Cardiac muscle cell (in vitro differentiated cells and primary cell): ENCODE measurements at regions not wholly inside any gene's neighbourhood (a gene's known extent, or its start where the extent isn't known, plus 50 kb on each side); places are given as distances from the start of the nearest gene placed in this dataset.

Experiments
- DNase-seq, 2 donors: peaks; one replicate each; pipeline versions ENCODE4 v3.0.0 to v3.0.0-alpha.2; 2010 to 2017; ENCODE audit warnings: low read depth in 1 of 2, low spot score in 1 of 2
- H3K27ac ChIP-seq: fragments of 200-600 bp; sonication (generic); 2 replicates; pipeline ENCODE4 v1.5.1; 2016
- H3K27me3 ChIP-seq: fragments of 200-600 bp; sonication (generic); 2 replicates; pipeline ENCODE4 v1.6.0; 2016; ENCODE audit warnings: control low read depth
- H3K36me3 ChIP-seq: fragments of 200-600 bp; sonication (generic); 2 replicates; pipeline ENCODE4 v1.5.1; 2016; ENCODE audit warnings: control low read depth
- H3K4me1 ChIP-seq: fragments of 200-600 bp; sonication (generic); 2 replicates; pipeline ENCODE4 v1.8.1; 2017; ENCODE audit warnings: low read depth, mild to moderate bottlenecking, mixed run types
- H3K4me3 ChIP-seq: fragments of 200-600 bp; sonication (generic); 2 replicates; pipeline ENCODE4 v1.5.1; 2016; ENCODE audit warnings: mild to moderate bottlenecking
- H3K9me3 ChIP-seq: fragments of 200-600 bp; sonication (generic); 2 replicates; pipeline ENCODE4 v1.5.1; 2017; ENCODE audit warnings: low read depth, mild to moderate bottlenecking, control low read depth
- CTCF ChIP-seq: IDR thresholded peaks from 2 replicates; pipeline ENCODE4 v1.5.1; 2012; ENCODE audit warnings: low read depth, mild to moderate bottlenecking, low read length

- no peak overlapping the region for H3K27ac ChIP-seq
- DNase-seq: no peak
- no peaks in the 10 kb centered on the region for H3K4me1 ChIP-seq
- H3K9me3 ChIP-seq: no peaks in the 10 kb centered on the region
- no peak overlapping the region for H3K4me3 ChIP-seq
- no peaks in the 10 kb centered on the region for H3K27me3 ChIP-seq
- no peak for TF ChIP-seq CTCF
- no peaks in the 10 kb centered on the region for H3K36me3 ChIP-seq
Measured at GRCh38 chr11:30758946-30759504, 172.9 kb upstream of the MPPED2 start.

GRCh38 chr11:30758518-30758917 lies 172.4 kb upstream of the MPPED2 start:
- Histone ChIP-seq H3K36me3 (no peaks in the 10 kb centered on the region), H3K4me3 (no peak overlapping the region), H3K9me3 (no peaks in the 10 kb centered on the region), H3K27me3 (no peaks in the 10 kb centered on the region), H3K4me1 (no peaks in the 10 kb centered on the region), H3K27ac (no peak overlapping the region)
- TF ChIP-seq CTCF: no peak
- DNase-seq: no peak

GRCh38 chr11:30758012-30758411 lies 171.9 kb upstream of the MPPED2 start:
- Histone ChIP-seq H3K4me3 (no peak overlapping the region), H3K36me3 (no peaks in the 10 kb centered on the region), H3K27me3 (no peaks in the 10 kb centered on the region), H3K4me1 (no peaks in the 10 kb centered on the region), H3K27ac (no peak overlapping the region), H3K9me3 (no peaks in the 10 kb centered on the region)
- TF ChIP-seq CTCF: no peak
- no peak for DNase-seq

- Histone ChIP-seq H3K36me3 (no peaks in the 10 kb centered on the region), H3K27ac (no peak overlapping the region), H3K27me3 (no peaks in the 10 kb centered on the region), H3K4me1 (peaks cover 3% of the 10 kb centered on the region), H3K9me3 (no peaks in the 10 kb centered on the region), H3K4me3 (no peak overlapping the region)
- no peak for DNase-seq
- no peak for TF ChIP-seq CTCF
Measured at GRCh38 chr11:30753994-30754393, 167.8 kb upstream of the MPPED2 start.

GRCh38 chr11:30753504-30753903 lies 167.4 kb upstream of the MPPED2 start:
- no peaks in the 10 kb centered on the region for H3K9me3 ChIP-seq
- DNase-seq: no peak
- TF ChIP-seq CTCF: no peak
- H3K27me3 ChIP-seq: no peaks in the 10 kb centered on the region
- peaks cover 3% of the 10 kb centered on the region for H3K4me1 ChIP-seq
- no peak overlapping the region for H3K4me3 ChIP-seq
- H3K36me3 ChIP-seq: no peaks in the 10 kb centered on the region
- no peak overlapping the region for H3K27ac ChIP-seq

- peaks cover 3% of the 10 kb centered on the region for H3K4me1 ChIP-seq
- DNase-seq: no peak
- no peak for TF ChIP-seq CTCF
- H3K4me3 ChIP-seq: no peak overlapping the region
- no peaks in the 10 kb centered on the region for H3K27me3 ChIP-seq
- no peaks in the 10 kb centered on the region for H3K36me3 ChIP-seq
- H3K27ac ChIP-seq: no peak overlapping the region
- no peaks in the 10 kb centered on the region for H3K9me3 ChIP-seq
Measured at GRCh38 chr11:30749268-30749667, 163.1 kb upstream of the MPPED2 start.
